HG02870 (cell line): ENCODE measurements at regions not wholly inside any gene's neighbourhood (a gene's known extent, or its start where the extent isn't known, plus 50 kb on each side); places are given as distances from the start of the nearest gene placed in this dataset.
"Not testable (repeated sequence)": the region's sequence is repeated elsewhere in the genome, so short reads cannot be mapped to it uniquely, and the experiment has no call there.

Experiments used
- ATAC-seq: cut with Tn5 transposase; IDR thresholded peaks from one replicate; pipeline ENCODE4 v1.9.1; 2021; ENCODE audit warnings: mild to moderate bottlenecking, moderate library complexity; ENCODE audit not compliant: unreplicated experiment

DNA sequence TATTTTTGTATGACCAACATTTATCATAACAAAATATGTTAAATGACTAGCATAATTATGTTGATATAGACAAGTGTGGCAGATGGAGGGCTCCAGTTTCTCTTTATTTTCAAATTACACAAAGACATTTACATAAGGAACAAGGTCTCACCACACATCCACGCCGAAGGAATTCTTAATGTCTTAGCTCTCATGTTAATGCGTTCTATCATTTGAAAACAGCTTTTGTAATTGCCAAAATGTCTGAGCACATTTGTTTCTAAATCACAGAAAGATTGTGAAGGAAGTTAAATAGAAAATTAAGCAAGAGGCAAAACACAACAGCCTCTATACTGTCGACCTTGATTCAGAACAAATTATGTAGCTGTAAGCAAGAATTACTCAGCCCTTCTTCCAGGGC, 223.0 kb upstream of the NR5A2 start:
- no peak for ATAC-seq

DNA sequence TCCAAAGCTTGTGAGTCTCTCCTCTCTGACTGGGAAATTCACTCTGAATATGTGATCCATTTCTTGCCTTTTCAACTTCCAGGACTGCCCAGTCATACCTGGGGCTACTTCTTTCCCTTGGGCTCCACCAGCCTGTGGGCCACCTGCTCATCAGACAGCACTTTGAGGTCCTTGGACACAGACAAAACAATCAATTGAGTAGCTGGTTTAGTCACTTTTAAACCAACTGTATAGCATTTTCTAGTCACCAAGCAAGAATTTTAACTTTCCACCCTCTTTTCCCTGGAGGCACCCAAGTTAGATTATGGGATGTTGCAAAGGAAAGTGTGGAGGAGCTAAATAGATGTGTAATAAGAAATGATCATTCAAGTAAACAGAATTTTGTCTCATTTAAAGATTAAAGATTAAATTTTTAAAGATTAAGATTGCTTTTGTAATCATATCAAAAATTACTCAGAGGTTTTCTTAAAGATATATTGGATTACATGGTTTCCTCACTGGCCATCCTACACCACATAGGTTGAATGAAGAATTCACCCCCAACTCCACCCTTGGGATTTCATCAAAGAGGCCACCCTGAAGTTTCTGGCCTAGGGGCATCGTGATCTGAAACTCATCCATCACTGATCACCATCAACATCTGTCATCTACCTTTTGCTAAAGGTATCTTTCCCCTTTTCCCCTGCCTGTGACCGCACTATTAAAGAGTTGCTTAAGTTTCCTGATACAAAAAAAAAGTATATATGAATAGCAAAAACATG, 219.2 kb upstream of the NR5A2 start:
- ATAC-seq: no peak

DNA sequence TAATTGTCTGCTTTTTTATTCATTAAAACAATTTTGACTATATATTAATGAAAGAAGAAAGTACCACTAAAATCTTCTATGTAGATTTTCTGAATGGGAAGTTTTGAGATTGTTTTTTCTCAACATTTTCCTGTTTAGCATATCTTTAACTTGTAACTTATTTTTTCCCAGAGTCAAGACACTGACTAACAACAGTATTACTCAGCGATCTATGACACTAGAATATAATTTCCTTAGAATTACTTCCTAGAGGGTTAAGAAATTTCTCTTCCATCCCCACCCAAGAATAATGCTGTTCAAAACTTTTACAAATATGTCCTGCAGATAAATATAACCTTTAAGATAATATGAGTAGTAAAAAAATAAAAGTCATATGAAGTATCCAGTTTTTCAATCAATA, 218.2 kb upstream of the NR5A2 start:
- ATAC-seq: no peak

DNA sequence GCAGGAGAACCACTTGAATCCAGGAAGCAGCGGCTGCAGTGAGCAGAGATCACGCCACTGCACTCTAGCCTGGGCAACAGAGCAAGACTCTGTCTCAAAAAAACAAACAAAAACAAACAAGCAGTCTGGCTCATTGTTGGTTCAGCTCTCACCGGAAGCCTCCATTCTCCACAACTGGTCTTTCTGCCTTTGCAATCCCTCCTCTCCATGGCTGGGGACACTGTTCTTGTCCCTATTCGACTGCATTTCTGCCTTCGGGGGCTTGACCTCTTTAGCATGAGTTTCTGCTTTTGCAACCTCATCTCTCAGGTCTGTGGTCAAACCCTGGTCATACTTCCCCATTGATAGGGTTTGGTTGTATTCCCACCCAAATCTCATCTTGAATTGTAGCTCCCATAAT, 216.3 kb upstream of the NR5A2 start:
- no peak for ATAC-seq

DNA sequence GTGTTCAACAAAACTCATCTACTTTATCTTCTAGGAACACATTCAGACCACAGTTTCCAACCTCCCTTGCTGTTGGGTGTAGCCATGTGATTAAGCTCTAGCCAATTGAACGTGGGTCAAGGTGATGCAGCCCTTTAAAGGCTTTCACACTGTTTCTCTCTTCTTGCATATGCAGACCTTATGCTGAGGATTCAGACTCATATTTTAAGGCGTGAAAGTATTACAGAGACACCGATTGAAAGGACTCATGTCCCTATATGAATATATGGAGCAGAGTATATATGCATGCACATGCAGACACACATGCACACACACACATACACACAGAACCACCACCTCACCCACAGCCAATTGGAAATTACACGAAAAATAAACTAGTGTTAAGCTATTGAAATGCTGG, 214.3 kb upstream of the NR5A2 start:
- ATAC-seq: no peak

DNA sequence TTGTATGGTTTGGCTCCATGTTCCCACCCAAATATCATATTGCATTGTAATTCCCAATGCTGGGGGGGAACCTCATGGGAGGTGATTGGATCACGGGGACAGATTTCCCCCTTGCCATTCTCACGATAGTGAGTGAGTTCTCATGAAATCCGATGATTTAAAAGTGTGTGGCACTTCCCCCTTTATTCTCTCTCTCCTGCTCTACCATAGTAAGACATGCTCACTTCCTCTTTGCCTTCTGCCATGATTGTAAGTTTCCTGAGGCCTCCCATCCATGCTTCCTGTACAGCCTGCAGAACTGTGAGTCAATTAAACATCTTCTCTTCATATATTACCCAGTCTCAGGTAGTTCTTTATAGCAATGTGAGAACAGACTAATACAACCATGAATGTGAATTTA, 211.6 kb upstream of the NR5A2 start:
- no peak for ATAC-seq

DNA sequence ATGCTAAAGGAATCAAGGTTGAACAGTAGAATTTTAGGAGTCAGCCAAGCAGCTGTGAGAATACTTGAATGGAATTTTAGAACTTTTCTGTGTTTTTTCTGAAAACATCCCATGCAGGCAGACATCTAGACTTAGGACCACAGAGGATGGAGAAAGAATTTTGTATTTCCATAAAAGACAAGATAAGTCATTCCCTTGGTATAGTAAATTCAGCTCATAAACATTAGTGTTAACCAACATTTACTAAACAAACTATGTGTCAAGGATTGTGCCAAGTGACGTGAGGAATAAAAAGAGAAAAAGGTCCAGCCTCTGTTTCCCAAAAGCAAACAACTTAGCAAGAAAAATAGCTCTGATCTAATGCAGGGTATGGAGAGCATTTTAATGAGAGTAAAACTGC, 210.2 kb upstream of the NR5A2 start:
- ATAC-seq: no peak

DNA sequence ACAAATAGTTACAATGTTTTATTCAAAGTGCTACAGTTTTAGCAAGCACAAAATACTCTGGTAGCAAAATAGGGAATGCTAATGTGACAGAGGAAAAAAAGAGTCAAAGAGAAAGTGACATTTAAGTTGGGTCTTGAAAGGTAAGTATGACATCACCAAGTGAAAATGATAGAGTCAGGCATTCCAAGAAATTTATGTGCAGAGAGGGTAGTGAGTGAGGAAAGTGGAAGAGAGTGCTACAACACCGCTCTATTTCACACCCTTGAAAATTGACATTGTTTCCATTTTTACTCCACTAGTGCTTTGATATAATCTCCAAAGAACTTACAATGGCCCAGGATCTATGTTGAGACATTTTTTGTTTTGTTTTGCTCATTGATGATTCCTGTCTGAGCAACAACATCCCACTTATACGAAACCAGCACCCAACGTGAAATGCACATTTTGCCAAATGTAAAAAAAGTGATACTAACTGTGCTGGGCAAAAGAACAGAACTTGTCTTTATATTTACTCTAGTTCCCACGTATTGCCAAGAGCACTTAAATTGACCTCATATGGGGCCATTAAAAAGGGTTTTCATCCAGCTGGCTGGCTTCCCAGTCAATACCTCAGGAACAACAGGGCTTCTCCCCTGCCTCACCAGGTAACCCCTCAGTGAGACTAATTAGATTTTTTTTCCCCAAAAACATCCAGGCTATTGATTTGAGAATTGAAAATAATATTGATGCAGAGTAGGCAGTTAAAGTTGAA, 206.3 kb upstream of the NR5A2 start:
- no peak for ATAC-seq

DNA sequence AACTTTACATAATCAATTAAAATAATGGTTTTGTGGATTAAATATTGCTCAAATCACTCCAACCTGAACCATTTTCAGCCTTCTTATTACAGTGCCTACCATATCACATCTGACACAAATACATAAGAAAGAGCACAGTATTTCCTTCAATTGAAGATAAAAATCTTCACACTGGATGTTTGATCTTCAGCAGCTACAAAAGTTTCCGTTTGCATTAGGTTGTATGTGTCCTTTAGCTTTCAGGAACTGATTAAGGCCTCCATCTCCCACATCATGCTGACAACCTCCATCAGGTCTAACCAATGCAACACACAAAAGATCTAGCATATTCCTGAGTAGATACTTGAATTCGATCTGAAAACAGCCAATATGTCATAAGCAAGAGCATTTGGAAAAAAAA, 195.1 kb upstream of the NR5A2 start:
- no peak for ATAC-seq

DNA sequence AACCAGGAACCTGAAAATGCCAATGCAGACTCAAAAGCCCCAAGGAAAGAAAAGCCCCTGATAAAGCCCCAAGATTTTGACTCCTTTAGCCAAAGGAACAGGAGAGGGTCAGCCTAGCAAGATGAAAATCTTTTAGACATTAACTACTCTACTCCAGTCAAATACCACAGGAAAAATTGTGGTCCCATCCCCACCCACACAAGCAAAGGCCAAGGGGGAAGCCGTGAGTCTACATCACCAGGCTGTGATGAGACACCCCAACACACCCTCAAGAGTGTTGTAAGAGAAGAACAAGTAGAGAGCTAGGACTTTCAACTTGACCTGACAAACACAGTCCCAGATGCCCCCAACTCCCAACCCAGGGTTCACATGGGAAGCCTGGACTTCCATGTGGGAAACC, 192.8 kb upstream of the NR5A2 start:
- no peak for ATAC-seq

DNA sequence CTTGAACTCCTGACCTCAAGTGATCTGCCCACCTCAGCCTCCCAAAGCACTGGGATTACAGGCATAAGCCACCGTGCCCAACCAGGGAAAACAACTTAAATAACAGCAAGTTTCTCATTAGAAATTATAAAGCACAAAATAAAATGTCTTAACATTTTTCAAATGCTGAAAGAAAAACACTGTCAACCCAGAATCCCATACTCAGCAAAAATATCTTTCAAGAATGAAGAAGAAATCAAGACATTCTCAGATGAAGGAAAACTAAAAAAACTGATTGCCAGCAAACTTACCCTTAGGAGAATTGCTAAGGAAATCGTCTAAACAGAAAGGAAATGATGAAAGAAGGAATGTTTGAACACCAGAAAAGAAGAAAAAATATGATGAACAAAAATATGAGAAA, 191.1 kb upstream of the NR5A2 start:
- ATAC-seq: no peak

DNA sequence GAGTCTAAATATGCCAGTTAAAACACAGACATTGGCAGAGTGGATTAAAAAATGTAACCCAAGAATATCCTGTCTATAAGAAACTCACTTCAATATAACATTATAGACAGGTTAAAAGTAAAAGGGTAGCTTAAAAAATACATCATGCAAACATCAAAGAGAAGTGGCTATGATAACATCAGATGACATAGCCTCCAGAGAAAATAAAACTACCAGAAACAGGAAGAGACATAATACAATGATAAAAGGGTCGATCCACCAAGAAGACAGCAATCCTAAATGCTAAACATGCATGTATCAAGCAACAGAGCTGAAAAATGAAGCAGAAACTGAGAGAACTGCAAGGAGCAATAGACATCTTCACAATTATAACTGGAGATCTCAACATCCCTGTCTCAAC, 190.2 kb upstream of the NR5A2 start:
- ATAC-seq: no peak

DNA sequence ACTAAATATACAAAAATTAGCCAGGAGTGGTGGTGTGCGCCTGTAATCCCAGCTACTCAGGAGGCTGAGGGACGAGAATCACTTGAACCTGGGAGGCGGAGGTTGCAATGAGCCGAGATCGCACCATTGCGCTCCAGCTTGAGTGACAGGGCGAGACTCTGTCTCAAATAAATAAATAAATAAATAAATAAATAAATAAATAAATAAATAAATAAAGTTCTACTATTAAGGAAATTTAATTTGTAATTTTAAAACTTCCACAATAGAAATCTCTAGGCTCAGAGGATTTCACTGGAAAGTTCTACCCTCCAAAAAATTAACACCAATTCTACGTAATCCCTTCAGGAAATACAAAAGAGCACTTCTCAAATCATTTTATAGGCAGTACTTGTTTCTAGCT, 187.9 kb upstream of the NR5A2 start:
- not testable (repeated sequence) for ATAC-seq

DNA sequence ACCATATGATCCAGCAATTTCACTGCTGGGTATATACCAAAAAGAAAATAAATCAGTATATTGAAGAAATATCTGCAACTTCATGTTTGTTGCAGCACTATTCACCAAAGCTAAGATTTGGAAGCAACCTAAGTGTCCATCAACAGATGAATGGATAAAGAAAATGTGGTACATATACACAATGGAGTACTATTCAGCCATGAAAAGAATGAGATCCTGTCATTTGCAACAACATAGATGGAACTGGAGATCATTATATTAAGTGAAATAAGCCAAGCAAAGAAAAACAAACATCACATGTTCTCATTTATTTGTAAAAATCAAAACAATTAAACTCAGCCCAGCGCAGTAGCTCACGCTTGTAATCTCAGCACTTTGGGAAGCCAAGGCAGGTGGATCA, 184.4 kb upstream of the NR5A2 start:
- ATAC-seq: not testable (repeated sequence)

DNA sequence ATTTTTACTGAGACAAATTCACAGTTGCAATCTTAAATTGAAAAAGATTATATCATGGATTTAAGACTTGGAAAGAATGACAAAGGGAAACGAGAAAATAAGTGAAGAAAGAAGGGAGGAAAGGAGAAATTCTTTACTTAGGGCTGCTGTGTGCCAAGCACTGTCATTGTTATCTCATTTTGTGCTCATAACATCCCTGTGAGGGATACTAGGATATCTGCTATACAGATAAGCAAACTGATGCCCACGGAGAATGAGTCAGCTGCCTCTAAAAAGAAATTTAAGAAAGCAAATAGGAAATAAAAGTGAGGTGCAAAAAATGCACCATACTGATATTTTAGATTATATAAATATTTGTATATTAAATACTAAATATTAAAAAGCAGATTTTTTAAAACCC, 183.6 kb upstream of the NR5A2 start:
- no peak for ATAC-seq

DNA sequence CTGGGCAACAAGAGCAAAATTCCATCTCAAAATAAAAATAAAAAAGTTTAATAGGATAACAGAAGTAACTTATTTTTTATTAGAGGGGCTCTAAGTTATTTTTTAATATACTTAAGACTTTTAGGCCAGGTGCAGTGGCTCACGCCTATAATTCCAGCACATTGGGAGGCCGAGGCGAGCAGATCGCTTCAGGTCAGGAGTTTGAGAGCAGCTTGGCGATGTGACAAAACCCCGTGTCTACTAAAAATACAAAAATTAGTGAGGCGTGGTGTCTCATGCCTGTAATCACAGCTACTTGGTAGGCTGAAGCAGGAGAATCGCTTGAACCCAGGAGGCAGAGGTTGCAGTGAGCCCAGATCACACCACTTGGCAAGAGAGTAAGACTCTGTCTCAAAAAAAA, 180.5 kb upstream of the NR5A2 start:
- no peak for ATAC-seq

DNA sequence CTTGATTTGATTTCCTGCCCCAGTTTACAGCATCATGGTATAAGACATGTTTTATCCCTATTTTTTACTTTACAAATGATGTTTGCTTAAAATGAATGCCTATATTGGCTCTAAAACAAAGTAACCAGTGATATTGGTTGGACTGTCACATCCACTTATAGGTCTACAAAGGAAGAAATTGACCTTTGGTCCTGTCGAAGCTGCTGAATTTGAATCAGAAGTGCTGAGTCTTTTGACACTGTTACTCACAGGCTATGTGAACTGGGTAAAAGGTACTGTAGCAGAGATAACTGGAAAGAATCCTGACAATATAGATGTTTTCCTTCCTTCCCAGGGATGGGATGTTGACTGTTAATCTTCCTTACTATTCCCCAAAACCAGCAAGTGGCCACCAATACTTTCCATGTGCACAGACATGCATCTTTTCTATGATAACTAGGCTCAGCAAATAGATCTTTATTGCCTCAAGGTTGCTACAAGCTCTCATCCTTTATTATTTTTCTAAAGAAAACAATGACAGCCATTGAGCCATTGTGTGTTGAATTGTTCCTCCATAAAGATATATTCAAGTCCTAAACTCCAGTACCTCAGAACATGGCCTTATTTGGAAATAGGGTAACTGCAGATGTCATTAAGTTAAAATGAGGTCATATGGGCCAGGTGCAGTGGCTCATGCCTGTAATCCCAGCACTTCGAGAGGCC, 175.9 kb upstream of the NR5A2 start:
- ATAC-seq: no peak

DNA sequence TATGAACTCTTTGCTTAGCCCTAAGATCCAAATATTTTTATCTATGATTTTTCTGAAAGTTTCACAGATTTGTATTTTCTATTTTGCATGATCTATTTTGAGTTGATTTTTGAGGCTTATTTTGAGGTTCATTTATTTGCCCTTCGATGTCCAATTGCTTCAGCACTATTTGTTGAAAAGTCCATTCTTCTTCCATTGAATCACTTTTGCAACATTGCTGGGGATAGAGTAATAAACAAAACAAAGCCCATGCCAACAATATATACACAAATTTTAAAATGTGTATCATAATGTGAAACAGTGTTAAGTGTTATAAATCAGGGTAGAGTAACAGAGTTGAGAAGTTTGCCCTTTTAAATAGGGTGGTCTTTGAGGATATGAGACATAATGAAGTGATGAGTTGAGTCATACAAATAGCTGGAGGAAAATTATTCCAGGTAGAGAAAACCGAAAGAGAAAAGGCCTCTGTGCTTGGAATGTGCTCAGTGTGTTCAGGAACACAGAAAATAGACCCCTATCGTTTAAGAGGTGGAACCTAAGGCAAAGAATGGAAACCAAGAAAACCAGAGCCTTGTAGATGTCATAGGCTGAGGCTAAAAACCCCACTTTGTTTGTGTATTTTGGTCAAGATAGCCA, 172.7 kb upstream of the NR5A2 start:
- ATAC-seq: no peak

DNA sequence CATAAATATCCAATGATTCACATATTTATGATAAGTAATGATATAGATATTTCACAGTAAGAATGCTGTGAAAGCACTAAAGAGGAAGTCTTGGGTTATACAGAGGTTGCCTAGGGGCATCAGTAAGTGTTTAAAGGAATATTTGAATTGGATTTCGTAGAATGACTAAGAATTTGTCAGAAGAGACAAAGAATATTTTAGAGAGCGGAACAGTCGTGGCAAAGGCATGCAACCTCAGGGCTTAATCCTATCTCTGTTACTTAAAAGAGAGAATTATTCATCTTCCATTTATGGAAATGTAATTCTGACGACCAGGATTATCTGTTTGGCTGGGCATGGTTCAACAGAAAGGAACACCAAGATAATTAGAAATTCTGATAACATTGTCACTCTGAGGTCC, 171.9 kb upstream of the NR5A2 start:
- ATAC-seq: no peak

DNA sequence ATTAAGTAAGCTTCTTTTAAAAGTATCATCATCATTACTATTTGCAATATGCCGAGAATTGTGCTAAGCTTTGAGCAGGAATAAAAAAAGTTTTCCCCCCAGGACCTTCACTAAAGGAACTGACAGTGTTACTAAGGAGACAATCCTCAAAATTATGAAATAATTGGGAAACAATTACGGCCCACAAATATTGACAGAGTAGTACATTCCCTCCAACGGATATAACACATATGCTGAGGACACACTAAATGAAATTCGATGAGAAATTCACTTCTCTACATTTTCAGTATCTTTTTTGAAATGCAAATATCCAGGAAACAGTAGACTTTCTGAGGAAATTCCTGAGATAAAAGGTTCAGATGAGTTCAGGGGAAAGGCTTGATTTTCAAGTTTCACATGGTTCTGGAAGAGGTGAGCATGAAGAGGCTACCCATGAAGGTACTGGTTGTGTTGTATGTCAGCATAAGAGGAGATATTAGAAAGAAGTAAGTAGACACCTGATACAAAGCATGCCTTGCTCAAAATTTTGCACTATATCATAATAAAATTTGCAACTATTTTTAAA, 171.2 kb upstream of the NR5A2 start:
- ATAC-seq: no peak

DNA sequence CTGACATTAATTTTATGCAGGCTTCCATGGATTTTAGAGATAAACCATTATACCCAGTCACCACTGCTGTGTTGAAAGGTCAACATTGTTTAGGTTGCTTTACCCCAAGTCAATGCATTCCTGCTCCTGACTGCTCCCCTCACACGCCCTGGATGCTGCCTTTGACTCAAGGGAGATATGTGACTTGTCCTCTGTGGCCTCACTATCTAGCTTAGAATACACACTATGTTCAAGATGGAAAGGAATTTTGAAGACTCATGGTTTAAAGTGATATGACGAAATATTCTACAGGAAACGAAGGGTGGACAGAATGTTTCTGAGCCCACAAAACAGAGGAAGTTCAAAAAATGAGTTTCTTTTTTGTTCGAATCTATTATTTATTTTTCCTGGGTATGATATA, 170.4 kb upstream of the NR5A2 start:
- ATAC-seq: no peak
